ENCODE measurements at regions not wholly inside any gene's neighbourhood (a gene's known extent, or its start where the extent isn't known, plus 50 kb on each side); places are given as distances from the start of the nearest gene placed in this dataset.

DNA sequence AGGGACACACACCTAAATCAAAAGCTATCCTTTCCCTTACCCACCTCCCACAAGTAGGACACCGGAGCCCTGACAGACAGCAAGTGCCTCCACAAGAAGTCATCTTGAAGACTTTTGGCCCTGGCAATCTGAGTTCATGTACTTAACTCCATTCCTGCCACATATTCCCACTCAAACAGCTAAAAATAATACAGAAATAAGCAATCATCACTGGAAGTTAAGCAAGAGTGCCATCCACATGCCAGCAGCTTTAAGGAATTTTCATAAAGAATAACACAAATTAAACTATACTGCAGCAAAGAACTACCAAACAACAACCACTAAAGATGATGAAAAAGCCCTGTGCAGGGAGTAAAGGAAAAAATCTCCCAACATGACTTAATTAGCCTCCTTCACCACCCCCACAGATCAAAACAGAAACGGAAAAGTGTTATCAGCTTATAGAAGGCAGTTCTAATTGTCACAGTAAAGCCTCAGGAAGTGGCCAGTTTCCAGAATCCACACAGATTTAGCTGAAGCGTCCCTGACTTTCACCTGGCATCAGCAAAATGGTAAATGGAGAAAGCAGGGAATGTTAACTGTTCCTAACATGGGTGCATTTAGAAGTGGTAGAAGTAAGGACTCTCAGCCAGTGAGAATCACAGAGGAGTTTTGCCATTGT, 343.9 kb downstream of the TBC1D4 start:
- TF ChIP-seq, protein P1, sequence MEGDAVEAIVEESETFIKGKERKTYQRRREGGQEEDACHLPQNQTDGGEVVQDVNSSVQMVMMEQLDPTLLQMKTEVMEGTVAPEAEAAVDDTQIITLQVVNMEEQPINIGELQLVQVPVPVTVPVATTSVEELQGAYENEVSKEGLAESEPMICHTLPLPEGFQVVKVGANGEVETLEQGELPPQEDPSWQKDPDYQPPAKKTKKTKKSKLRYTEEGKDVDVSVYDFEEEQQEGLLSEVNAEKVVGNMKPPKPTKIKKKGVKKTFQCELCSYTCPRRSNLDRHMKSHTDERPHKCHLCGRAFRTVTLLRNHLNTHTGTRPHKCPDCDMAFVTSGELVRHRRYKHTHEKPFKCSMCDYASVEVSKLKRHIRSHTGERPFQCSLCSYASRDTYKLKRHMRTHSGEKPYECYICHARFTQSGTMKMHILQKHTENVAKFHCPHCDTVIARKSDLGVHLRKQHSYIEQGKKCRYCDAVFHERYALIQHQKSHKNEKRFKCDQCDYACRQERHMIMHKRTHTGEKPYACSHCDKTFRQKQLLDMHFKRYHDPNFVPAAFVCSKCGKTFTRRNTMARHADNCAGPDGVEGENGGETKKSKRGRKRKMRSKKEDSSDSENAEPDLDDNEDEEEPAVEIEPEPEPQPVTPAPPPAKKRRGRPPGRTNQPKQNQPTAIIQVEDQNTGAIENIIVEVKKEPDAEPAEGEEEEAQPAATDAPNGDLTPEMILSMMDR (IDR thresholded peaks at IDR 0.05) = no peak
- TF ChIP-seq POLR2AphosphoS5 (IDR thresholded peaks at IDR 0.05) (no peak), POLR2A (IDR thresholded peaks at IDR 0.05) (no peak)

Measured in breast epithelium (tissue), 3 donors.